ENCODE measurements at regions not wholly inside any gene's neighbourhood (a gene's known extent, or its start where the extent isn't known, plus 50 kb on each side); places are given as distances from the start of the nearest gene placed in this dataset.

- H3K4me1 ChIP-seq = no peaks in the 10 kb centered on the region
- no peak overlapping the region for H3K27ac ChIP-seq (replicated peaks in 1 of 4)
- no peaks in the 10 kb centered on the region for H3K9me3 ChIP-seq
- intact Hi-C loops (cut with DNase I) = no loop called here
- no peaks in the 10 kb centered on the region for H3K27me3 ChIP-seq
- 76% methylated on average over 12 of the region's 12 CpGs for WGBS
- no peak for DNase-seq (ENCODE audit: extremely low spot score)
- no peak overlapping the region for H3K4me3 ChIP-seq
- no peak for TF ChIP-seq EP300 (IDR thresholded peaks at IDR 0.05)
- TF ChIP-seq POLR2A (IDR thresholded peaks at IDR 0.05; ENCODE audit: low read depth) = no peak
- no peak for TF ChIP-seq CTCF (IDR thresholded peaks at IDR 0.05)
- TF ChIP-seq POLR2AphosphoS5 (IDR thresholded peaks at IDR 0.05) = no peak
- H3K36me3 ChIP-seq = no peaks in the 10 kb centered on the region
Measured at GRCh38 chr2:15691586-15692310, 100.1 kb downstream of the DDX1 start.

GRCh38 chr2:15692551-15693377 is 101.1 kb downstream of the DDX1 start:
- Histone ChIP-seq H3K27ac (replicated peaks in 1 of 4) (no peak overlapping the region), H3K9me3 (no peaks in the 10 kb centered on the region), H3K27me3 (no peaks in the 10 kb centered on the region), H3K4me1 (no peaks in the 10 kb centered on the region), H3K36me3 (no peaks in the 10 kb centered on the region), H3K4me3 (no peak overlapping the region)
- intact Hi-C loops (cut with DNase I) = no loop called here
- 92% methylated on average over 14 of the region's 15 CpGs for WGBS
- TF ChIP-seq EP300 (IDR thresholded peaks at IDR 0.05) (no peak), POLR2AphosphoS5 (IDR thresholded peaks at IDR 0.05) (no peak), POLR2A (IDR thresholded peaks at IDR 0.05; ENCODE audit: low read depth) (no peak), CTCF (IDR thresholded peaks at IDR 0.05) (no peak)
- DNase-seq (ENCODE audit: extremely low spot score) = no peak

GRCh38 chr2:15693382-15693781 is 101.7 kb downstream of the DDX1 start:
- Histone ChIP-seq H3K36me3 (no peaks in the 10 kb centered on the region), H3K4me3 (no peak overlapping the region), H3K27me3 (no peaks in the 10 kb centered on the region), H3K4me1 (no peaks in the 10 kb centered on the region), H3K27ac (replicated peaks in 1 of 4) (no peak overlapping the region), H3K9me3 (no peaks in the 10 kb centered on the region)
- intact Hi-C loops (cut with DNase I) = no loop called here
- over 99% methylated on average over 4 of the region's 4 CpGs for WGBS
- no peak for DNase-seq (ENCODE audit: extremely low spot score)
- no peak for TF ChIP-seq EP300 (IDR thresholded peaks at IDR 0.05)

GRCh38 chr2:15693926-15694588 is 102.4 kb downstream of the DDX1 start:
- TF ChIP-seq CTCF (IDR thresholded peaks at IDR 0.05) (no peak), EP300 (IDR thresholded peaks at IDR 0.05) (no peak), POLR2A (IDR thresholded peaks at IDR 0.05; ENCODE audit: low read depth) (no peak), POLR2AphosphoS5 (IDR thresholded peaks at IDR 0.05) (no peak)
- Histone ChIP-seq H3K27me3 (no peaks in the 10 kb centered on the region), H3K36me3 (no peaks in the 10 kb centered on the region), H3K27ac (replicated peaks in 1 of 4) (no peak overlapping the region), H3K9me3 (no peaks in the 10 kb centered on the region), H3K4me3 (no peak overlapping the region), H3K4me1 (no peaks in the 10 kb centered on the region)
- WGBS = 69% methylated on average over 11 of the region's 16 CpGs
- intact Hi-C loops (cut with DNase I) = no loop called here
- DNase-seq (ENCODE audit: extremely low spot score) = no peak

GRCh38 chr2:15694589-15694986 is 102.9 kb downstream of the DDX1 start:
- Histone ChIP-seq H3K27ac (replicated peaks in 1 of 4) (no peak overlapping the region), H3K36me3 (no peaks in the 10 kb centered on the region), H3K4me1 (no peaks in the 10 kb centered on the region), H3K9me3 (no peaks in the 10 kb centered on the region), H3K4me3 (no peak overlapping the region), H3K27me3 (no peaks in the 10 kb centered on the region)
- intact Hi-C loops (cut with DNase I) = no loop called here
- TF ChIP-seq EP300 (IDR thresholded peaks at IDR 0.05) (no peak), CTCF (IDR thresholded peaks at IDR 0.05) (no peak), POLR2A (IDR thresholded peaks at IDR 0.05; ENCODE audit: low read depth) (no peak), POLR2AphosphoS5 (IDR thresholded peaks at IDR 0.05) (no peak)
- 95% methylated on average over 7 of the region's 7 CpGs for WGBS
- DNase-seq (ENCODE audit: extremely low spot score) = no peak

All from esophagus muscularis mucosa (tissue), 4 donors.